Mucosa of descending colon (tissue), 3 donors: ENCODE measurements at regions not wholly inside any gene's neighbourhood (a gene's known extent, or its start where the extent isn't known, plus 50 kb on each side); places are given as distances from the start of the nearest gene placed in this dataset.

Experiments
- ATAC-seq: fragments of 200-7000 bp; cut with Tn5 transposase; one replicate; pipeline ENCODE4 v1.9.1; 2020; ENCODE audit warnings: mild to moderate bottlenecking, moderate library complexity
- DNase-seq, 3 donors: peaks; one replicate each; pipeline ENCODE4 v3.0.0-alpha.2; 2020
- H3K36me3 ChIP-seq: fragments of 200-600 bp; one replicate; pipeline ENCODE4 v1.8.0; 2021; ENCODE audit warnings: low read depth, mild to moderate bottlenecking
- H3K4me1 ChIP-seq: fragments of 200-600 bp; one replicate; pipeline ENCODE4 v1.8.0; 2021; ENCODE audit warnings: low read depth, mild to moderate bottlenecking
- H3K4me3 ChIP-seq: fragments of 200-600 bp; one replicate; pipeline ENCODE4 v1.8.0; 2021; ENCODE audit warnings: mild to moderate bottlenecking
- H3K9me3 ChIP-seq: fragments of 200-600 bp; one replicate; pipeline ENCODE4 v1.8.0; 2021; ENCODE audit warnings: mild to moderate bottlenecking
- intact Hi-C, 2 donors: fragments of 100-400 bp; cut with DNase I in 1 of 2; cut with micrococcal nuclease in 1 of 2; formaldehyde crosslinking; loops; one replicate each; pipeline versions ENCODE4 v1.11.0 to v1.11.1; 2022; cut with DNase I, micrococcal nuclease
- TF ChIP-seq, protein P1 (sequence below): fragments of 200-600 bp; IDR thresholded peaks from one replicate; pipeline ENCODE4 v1.8.0; 2022; ENCODE audit warnings: antibody characterized with exemption, mild to moderate bottlenecking
- donor health status: DM: no; HTN: no; CAD: no; lungs with moderate emphysema.
- donor health status: DM: no; HTN: no; CAD: no.
- donor health status: DM: no; HTN: yes; CAD: no.

DNA sequence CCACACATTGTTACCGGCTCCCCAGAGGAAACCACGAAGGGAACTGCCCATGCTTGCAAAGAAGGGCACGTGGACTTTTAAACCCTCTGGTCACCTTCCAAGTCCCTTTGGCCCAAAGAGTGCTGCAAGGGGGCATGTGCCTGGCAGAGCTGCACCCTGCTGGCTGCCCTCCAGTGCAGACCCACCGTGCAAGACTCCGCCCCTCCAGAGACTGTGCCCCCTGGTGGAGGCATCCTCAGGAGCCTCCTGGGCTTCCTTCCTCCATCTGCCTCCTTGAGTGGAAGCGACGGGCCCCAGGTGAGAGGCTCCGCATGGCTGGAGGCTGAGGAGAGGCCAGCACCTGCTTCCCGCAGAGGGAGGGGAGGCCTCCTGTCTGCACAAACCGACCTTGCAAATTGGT, 100.6 kb downstream of the CRYAA start:
- ATAC-seq (peak; percentile 32), DNase-seq (peak in 1 of 3 donors; percentile 34)
- Histone ChIP-seq H3K9me3 (no peaks in the 10 kb centered on the region), H3K36me3 (no peaks in the 10 kb centered on the region), H3K4me1 (no peaks in the 10 kb centered on the region), H3K4me3 (no peak overlapping the region)
- TF ChIP-seq, protein P1, sequence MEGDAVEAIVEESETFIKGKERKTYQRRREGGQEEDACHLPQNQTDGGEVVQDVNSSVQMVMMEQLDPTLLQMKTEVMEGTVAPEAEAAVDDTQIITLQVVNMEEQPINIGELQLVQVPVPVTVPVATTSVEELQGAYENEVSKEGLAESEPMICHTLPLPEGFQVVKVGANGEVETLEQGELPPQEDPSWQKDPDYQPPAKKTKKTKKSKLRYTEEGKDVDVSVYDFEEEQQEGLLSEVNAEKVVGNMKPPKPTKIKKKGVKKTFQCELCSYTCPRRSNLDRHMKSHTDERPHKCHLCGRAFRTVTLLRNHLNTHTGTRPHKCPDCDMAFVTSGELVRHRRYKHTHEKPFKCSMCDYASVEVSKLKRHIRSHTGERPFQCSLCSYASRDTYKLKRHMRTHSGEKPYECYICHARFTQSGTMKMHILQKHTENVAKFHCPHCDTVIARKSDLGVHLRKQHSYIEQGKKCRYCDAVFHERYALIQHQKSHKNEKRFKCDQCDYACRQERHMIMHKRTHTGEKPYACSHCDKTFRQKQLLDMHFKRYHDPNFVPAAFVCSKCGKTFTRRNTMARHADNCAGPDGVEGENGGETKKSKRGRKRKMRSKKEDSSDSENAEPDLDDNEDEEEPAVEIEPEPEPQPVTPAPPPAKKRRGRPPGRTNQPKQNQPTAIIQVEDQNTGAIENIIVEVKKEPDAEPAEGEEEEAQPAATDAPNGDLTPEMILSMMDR, result no peak
- intact Hi-C loops, result no loop called here

- Histone ChIP-seq H3K9me3 (no peaks in the 10 kb centered on the region), H3K4me3 (no peak overlapping the region), H3K36me3 (no peaks in the 10 kb centered on the region), H3K4me1 (no peaks in the 10 kb centered on the region)
- DNase-seq (peak in 1 of 3 donors; percentile 29), ATAC-seq (no peak)
- TF ChIP-seq, protein P1, result no peak
- intact Hi-C loops, result no loop called here
Measured at GRCh38 chr21:43268804-43269186, 100.0 kb downstream of the CRYAA start.

DNA sequence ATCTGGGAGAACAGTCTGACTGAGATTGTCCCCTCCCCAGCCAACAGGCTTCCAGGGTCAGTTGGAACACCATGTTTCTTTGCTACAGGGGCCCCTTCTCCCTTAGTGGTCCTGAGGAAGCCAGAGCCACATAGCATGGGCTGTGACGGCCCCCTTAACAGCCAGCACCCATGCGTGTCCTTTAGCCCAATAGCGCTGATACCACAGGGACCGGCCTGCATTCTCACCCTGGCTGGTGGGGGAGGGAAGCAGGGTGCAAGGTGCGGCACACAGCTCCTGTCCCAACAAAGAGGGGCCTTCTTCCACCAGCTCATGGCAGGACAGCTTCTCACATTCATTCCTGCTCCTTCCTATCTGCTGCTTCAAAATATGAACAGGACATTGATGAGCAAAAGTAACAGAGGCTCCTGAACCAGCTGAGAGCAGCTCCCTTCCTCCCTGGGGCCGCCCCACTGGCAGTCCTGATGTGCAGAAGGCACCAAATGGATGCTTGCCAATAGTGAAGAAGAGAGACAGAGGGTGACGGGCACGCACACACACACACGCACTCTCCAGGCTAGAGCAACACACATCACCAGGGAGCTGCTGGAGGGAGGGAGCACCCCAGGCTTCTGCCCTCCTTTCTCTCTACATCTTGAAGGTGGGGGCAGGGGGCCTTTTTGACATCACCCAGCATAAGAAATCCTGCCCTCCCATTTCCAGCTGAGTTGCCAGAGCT, 99.4 kb downstream of the CRYAA start:
- Histone ChIP-seq H3K4me1 (no peaks in the 10 kb centered on the region), H3K4me3 (no peak overlapping the region), H3K9me3 (no peaks in the 10 kb centered on the region), H3K36me3 (no peaks in the 10 kb centered on the region)
- intact Hi-C loops, result no loop called here
- TF ChIP-seq, protein P1, result no peak
- peak in 1 of 3 donors; percentile 32 for DNase-seq
- ATAC-seq, result no peak

GRCh38 chr21:43267391-43268085, 98.7 kb downstream of the CRYAA start:
- Histone ChIP-seq H3K9me3 (no peaks in the 10 kb centered on the region), H3K4me3 (no peak overlapping the region), H3K4me1 (no peaks in the 10 kb centered on the region), H3K36me3 (no peaks in the 10 kb centered on the region)
- TF ChIP-seq, protein P1, result no peak
- no peak for ATAC-seq
- intact Hi-C loops, result no loop called here
- peak in 1 of 3 donors; percentile 20 for DNase-seq

DNA sequence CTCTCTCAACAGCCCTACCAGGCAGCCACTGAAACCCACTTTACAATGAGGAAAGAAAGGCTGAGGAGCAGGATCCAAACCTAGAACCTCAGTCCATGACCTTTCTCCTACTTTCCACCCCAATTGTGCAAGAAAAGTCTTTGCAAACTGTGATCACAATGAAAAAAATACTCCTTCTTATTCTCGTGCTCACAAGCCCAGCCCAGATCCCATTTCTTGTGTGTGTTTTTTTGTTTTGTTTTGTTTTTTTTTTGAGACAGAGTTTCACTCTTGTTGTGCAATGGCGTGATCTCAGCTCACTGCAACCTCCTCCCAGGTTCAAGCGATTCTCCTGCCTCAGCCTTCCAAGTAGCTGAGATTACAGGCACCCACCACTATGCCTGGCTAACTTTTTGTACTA, 97.7 kb downstream of the CRYAA start:
- DNase-seq (no peak), ATAC-seq (no peak)
- TF ChIP-seq, protein P1, result no peak
- intact Hi-C loops, result no loop called here
- H3K4me1 ChIP-seq, result no peaks in the 10 kb centered on the region
- no peak overlapping the region for H3K4me3 ChIP-seq
- H3K9me3 ChIP-seq, result no peaks in the 10 kb centered on the region
- no peaks in the 10 kb centered on the region for H3K36me3 ChIP-seq
